GM21786 (cell line): ENCODE measurements at regions not wholly inside any gene's neighbourhood (a gene's known extent, or its start where the extent isn't known, plus 50 kb on each side); places are given as distances from the start of the nearest gene placed in this dataset.
A peak's percentile ranks its signal among the peaks of the same experiment; 100 is the strongest.

Experiments
- ATAC-seq: cut with Tn5 transposase; IDR thresholded peaks from one replicate; pipeline ENCODE4 v1.9.1; 2021; ENCODE audit not compliant: unreplicated experiment

DNA sequence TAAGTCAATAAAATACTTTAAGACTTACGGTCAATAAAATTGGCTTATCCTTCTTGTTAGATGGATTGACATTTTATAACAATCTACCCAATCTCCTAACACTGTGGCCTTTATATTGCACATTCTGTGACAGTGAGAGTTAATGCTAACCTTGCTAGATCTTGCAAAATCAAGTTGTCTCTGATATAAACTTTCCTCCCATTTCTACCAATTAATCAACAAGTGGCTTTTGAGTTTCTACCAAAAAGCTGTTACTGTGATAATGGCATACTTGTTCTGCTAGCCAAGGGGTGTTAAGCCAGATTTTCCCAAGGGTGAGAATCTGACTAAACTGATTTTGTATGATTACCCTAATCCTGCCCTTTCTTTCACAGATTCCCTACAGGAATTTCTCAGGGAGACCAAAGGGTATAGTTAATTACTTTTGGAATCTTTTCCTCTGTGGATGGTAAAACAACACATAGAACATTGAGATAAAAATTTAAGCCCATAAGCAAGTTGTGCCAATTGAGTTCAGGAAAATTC, 174.1 kb upstream of the SUCLG2 start:
- ATAC-seq: no peak

DNA sequence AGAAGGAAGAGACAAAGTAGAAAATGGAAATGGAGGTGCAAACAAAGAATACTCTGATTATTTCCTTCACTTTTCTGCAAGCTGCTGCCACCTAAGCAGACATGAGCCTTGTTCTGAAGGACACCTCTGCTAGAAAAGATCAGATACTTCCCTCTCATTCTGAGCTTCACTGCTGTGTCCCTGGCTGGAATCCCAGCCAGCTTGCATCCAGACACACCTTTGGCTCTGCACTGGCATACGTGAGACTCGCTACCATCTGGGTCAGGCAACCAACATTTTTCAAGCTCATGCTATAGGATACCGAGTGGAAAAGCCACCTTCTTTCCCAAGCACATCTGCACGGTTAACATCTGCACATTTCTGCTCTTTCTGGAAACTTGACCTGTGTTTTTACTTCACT, 166.7 kb upstream of the SUCLG2 start:
- no peak for ATAC-seq

DNA sequence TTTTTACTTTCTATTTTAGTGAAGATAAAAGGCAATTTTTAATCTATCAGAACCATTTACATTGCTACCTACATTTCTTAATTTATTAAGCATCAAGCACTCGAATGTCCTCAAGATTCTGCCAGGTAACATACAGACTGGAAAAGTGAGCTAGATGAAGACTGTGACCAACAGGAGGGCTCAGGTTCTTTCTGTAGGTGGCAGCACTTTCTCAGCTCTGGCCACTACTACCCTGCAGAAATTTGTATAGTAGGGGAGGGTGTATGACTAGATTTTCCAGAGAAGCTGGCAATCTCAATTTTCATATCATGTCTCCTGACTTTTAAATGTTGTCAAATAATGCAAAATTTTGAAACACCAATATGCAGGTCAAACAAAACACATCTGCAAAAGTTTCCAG, 165.0 kb upstream of the SUCLG2 start:
- no peak for ATAC-seq

DNA sequence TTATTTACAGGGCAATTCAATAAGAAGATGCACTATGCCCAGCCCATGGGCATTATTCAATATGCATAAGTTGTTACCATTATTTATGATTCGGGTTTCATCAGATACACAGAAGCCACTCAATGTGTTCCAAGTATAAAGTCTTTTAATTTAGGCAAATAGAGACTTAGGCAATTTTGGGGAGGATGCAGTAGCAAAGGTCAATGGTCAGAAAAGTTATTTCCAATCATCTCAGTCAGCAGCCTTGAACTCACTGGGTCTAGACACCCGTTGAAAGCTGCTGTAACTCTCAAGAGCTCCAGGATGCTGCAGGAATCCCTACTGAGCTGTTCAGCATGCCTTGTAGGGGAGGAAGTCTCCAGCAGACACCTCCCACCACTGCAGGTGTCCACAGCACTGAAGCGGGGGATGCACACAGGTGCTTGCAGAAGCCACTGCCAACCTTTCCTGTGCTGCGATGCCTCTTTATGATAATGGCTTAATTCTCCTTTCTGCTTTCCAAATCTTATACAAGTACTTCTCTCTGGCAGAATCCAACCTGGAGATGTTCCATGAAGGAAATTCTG, 155.0 kb upstream of the SUCLG2 start:
- no peak for ATAC-seq

DNA sequence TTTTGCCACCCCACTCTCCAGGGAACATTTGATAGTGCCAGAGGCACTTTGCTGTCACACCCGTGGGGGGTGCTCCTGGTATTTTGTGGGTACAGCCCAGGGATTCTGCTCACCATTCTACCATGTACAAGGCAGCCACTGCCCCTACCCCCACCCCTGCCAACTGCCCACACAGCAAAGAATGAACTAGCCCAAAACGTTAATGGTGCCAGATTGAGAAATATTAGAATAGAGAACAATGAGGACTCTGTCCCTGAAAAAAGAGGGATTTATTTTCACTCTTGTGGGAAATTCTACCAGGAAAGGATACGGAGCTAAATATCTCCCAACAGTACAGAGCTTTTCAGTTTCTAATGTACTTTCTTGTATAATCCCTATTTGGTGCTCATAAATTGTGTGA, 154.5 kb upstream of the SUCLG2 start:
- ATAC-seq: no peak

DNA sequence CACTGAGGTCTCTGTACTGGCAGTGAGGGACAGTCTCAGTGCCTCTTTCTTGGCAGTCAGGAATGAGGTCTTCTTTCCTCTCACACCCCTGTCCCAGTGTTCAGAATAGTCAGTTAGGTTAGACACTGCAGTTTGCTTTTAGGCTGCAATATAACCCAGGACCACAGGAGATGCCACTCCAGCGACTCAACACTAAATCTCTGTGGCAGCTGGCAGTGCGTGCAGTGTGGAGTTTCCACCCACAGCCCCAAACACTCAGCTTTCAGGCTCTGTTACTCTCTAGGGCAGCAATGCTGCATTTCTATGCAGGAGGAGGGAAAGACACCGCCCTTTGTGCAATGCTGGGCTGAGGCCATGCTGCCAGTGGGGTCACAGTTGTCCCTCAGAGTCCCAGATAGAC, 150.2 kb upstream of the SUCLG2 start:
- no peak for ATAC-seq

DNA sequence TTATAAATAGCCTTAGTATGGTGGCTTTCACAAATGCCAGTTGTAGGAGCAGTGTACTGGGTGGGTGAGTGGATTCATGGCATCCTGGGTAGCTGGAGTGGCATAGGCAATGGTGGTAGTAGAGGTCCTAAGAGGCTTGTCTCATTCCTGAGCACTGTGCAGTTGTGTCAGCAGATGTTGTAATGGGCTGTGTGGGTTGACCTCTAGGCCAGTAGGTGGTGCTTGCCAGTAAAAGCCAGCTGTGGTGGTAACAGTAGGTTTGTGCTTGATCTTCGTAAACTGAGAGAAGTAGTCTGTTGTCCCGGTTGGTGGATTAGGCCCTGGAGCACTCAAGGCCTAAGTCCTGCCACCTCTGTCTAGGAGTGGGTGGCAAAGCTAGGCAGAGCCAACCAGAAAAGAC, 149.7 kb upstream of the SUCLG2 start:
- no peak for ATAC-seq

DNA sequence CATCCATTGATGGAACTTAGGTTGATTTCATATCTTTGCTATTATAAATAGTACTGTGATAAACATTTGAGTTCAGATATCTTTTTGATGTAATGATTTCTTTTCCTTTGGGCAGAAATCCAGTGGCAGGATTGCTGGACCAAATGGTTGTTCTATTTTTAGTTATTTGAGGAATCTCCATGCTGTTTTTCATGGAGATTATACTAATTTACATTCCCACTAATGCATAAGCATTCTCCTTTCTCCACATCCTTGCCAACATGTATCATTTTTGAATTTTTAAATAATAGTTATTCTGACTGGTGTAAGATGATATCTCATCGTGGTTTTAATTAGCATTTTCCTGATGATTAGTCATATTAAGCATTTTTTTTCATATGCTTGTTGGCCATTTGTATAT, 144.0 kb upstream of the SUCLG2 start:
- no peak for ATAC-seq

DNA sequence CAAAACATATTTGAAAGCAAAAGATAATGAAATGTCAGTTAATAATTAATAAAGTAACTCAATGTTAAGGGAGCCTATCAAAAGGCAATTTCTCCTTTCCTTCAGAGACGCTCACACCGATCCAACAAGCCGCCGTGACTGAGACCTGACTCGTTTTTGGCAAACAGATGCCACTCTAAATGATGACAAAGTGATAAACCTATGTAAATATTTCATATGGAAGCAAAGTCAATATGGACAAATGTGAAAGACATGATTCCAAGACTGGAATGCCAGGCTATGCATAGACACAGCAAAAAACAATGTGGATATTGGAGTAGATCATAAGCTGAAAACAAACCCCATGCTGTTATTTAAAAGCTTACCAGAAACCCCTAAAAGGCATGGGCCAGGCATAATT, 137.2 kb upstream of the SUCLG2 start:
- ATAC-seq: no peak

DNA sequence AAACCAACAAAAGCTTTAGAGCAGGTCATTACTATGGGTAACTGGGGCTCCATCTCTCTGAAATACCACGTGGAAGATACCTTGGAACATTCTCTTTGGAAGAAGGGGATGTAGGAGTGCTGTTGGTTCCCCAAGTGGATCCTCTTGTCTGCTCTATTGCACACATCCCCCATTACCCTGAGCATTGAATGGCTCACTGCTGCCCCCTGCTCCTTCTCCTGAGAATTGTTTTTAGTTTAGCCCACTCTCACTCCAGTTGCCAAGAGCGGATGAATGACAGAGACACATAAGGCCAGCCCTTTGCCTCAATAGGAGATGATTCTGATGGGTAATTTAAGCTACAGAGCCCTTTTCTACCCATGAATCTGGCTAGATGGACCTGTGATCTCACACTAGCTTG, 135.6 kb upstream of the SUCLG2 start:
- peak; percentile 81 for ATAC-seq

DNA sequence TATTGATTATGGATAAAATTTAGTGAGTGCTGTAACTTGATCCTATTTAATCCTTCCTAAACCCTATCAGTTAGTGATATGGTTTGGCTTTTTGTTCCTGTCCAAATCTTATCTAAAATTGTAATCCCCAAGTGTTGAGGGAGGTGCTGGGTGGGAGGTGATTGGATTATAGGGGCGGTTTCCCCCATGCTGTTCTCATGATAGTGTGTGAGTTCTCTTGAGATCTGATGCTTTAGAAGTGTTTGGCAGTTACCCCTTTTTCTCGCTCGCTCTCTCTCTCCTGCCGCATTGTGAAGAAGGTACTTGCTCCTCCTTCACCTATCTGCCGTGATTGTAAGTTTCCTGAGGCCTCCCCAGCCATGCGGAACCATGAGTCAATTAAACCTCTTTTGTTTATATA, 134.0 kb upstream of the SUCLG2 start:
- no peak for ATAC-seq

DNA sequence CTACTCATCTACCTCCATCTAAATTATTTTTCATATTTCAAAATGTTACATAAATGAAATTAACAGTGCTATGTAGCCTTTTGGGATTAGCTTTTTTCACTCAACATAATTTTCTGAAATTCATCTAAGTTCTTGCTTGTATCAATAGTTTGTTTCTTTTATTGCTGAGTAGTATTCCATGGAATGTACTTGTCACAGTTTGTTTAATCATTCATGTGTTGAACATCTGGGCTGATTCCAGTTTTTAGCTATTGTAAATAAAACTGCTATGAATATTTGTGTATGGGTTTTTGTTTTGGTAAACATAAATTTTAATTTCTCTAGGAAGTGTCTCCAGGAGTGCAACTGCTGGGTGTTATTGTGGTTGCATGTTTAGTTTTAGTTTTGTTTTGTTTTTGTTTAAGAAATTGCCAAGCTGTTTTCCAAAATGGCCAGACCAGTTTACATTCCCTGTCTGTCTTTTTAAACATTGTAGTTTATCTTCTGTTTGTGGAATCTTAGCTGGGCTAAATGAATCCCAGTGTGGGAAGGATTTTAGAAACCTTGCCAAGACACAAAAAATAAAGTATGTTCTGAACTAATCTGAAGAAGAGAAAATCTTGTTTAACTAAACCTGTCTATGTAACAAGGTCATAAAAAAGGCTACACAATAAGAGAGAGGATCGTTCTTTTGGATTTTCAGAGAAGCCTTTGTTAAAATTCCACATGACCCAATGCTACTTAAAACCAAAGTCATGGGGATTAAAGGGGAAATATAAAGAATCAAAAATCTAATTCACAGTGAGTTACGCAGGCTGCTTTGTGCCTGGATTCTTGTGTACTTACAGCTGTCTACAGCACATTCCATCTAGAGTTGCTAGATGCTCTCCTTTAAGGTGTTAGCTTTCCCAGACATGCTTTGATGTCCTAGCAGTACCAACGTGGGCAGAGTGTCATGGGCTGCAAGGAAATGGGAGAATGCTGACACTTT, 129.2 kb upstream of the SUCLG2 start:
- ATAC-seq: no peak

DNA sequence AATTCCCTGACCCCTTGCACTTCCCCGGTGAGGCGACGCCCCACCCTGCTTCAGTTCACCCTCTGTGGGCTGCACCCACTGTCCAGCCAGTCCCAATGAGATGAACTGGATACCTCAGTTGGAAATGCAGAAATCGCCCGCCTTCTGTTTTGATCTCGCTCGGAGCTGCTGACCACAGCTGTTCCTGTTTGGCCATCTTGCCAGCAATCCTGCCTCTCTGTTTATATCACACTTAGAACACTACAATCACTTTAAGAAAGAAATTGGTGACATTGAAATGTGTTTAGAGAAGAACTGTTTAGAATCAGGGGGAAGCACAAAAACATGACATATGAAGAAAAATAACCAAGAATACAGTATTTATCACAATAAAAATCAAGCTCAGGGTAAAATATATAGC, 127.5 kb upstream of the SUCLG2 start:
- no peak for ATAC-seq

DNA sequence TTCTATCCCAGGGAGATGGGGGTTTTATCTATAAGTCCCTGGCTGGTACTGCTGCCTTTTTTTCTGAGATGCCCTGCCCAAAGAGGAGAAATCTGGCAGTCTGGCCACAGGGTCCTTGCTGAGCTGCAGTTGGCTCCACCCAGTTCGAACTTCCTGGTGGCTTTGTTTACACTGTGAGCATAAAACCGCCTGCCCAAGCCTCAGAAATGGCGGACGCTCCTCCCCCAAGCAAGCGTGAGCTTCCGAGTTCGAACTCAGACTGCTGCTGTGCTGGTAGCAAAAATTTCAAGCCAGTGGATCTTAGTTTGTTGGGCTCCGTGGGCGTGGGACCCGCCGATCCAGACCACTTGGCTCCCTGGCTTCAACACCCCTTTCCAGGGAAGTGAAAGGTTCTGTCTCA, 126.8 kb upstream of the SUCLG2 start:
- no peak for ATAC-seq

DNA sequence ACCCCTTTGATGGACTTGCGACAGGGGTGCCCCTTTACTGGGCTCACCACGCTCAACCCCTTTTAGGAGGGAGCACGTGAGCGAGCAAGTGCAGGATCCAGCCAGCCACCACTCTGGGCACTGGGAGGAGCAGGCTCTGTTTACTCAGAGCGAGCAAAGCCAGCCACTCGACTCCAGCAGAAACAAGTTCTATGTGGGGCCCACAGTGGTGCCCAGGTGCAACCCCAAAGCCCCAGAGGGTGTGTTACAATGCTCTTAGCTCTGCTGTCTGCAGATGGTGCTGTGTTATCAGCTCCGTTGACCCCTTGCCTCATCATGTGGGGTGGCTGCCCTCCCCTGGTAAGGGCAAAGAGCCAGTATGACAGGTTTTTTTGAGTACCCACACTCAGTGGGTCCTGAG, 120.3 kb upstream of the SUCLG2 start:
- ATAC-seq: no peak

DNA sequence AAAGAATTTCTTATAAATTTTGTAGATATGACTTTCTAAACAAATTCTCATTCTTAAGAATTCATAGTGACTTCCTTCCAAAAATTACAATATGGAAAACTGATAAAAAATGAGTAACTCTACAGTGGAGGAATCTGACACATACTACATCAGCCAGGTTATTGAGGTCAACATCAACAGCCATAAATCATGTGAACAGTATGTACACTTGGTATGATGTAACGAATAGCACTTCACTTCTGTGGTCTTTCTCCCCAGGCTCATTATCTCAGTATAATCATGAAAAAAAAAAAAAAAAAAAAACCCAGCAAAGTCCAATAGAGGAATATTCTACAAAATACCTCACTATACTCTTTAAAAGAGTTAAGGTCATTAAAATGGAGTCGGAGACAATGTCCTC, 111.2 kb upstream of the SUCLG2 start:
- no peak for ATAC-seq

DNA sequence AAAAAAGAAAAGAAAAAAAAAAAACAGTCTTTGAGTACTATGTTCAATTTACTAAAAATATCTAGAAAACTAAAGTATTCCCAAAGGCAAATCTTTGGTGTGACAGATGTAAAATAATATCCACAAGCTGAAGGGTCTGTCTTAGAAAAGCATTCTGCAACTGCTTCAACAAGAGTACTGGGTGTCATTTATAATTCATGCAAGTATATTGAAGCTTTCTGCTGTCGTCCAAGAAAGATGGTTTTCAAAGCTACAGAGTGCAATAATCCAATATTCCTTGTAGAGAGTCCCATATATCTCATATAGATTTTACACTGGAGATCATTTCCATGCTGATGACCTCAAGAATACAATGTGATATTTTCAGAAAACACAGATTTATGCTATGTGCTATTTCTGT, 90.9 kb upstream of the SUCLG2 start:
- ATAC-seq: no peak

DNA sequence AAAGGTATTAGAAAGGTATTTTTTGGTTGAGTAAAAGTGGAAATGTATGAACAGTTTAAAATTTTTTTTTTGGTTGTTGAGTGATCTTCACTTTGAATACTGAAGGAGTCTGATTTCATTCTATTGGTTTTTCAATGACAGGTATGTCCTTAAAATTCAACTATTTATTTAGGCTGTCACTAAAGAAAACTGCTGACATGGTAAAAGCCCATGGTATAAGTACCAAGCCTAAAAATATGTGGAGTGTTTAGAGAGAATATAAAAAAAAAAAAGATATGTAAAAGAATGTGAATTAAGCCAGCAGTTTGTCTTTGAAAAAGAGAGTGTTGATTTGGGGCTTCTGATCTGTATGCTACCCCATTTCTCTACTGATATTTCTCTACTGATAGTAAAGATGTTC, 90.3 kb upstream of the SUCLG2 start:
- ATAC-seq: no peak

DNA sequence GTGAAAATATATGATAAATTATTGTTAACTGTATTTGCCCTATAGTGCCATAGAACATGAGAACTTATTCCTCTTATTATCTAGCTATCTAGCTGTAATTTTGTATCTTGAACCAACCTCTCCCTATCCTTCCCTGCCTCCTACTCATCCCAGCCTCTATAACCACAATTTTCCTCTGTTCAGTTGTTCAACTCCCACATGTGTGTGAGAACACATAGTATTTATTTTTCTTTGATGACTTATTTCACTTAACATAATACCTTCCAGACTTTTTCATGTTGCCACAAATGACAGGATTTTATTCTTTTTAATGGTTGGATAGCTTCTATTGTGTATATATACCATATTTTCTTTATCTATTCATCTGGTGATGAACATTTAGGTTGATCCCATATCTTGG, 85.4 kb upstream of the SUCLG2 start:
- no peak for ATAC-seq

DNA sequence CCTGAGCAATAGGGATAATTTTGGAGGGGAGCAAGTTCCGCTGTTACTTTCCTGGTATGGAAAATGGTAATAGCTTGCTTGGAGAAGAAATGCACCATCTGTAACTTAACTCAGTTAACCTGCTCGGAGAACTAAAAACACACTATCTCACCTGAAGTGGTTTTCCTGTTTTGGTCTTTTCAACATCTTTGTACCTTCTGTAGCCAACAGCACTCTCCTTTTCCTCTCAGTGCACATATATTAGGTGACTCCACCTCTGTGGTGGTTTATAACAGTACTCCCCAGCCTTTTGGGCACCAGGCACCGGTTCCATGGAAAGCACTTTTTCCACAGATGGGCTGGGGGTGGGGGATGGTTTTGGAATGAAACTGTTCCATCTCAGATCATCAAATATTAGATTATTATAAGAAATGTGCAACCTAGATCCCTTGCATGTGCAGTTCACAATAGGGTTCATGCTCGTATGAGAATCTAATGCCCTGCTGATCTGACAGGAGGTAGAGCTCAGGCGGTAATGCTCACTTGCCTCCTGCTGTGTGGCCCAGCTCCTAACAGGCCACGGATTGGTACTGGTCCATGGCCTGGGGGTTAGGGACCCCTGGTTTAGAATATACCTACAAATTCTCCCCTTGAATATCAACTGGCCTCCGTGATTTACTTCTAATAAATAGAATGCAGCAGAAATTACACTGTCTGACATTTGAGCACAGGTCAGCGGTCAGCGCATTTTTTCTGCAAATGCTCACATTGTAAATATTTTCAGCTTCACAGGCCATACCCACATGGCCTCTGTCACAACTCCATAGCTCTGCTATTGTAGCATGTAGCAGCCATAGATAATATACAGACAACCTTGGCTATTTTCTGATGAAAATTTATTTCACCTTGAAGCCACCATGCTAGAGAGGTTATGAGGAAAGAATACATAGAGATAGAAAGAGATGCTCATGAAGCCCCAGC, 83.8 kb upstream of the SUCLG2 start:
- ATAC-seq: no peak

DNA sequence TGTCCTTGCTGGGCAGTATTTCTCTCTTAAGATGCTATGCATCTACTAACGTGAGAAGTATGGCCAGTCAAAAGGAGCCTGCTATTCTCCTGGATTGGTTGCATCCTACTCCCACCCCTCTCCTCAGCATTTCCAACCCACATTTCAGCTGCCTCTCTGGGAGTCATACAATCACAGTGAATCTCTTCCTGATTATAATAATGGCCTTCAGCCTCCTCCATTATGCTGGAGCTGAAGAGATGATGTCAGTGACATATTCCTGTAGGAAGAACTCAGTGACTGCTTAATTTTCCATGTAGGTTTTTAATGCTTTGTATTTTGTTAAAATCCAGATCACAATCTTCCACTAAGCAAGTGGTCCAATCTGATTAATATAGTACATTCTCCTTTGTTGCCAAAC, 82.7 kb upstream of the SUCLG2 start:
- no peak for ATAC-seq
